ENCODE measurements at regions not wholly inside any gene's neighbourhood (a gene's known extent, or its start where the extent isn't known, plus 50 kb on each side); places are given as distances from the start of the nearest gene placed in this dataset.

DNA sequence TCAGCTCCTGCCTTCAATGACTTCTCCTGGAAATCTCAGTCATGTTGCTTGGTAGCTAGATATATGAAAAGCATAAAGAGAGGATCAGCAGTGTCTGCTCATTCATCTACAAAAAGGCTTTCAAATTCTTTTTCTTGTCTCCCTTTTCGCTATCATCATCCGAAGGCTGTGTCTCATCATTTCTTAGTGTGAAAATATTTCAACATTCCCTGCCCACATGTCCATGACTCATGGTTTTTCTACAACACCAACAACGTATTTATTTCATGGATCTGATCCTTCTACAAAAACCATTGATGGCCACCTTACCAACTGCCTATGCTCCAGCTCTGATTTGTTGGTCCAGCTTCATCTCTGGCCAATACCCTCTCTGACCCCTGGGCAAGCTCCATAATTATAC, 472.5 kb upstream of the GHITM start:
- H3K79me2 ChIP-seq (ENCODE audit: control insufficient read depth in 1 of 2, insufficient read depth in 2 of 2, low read length in 2 of 2), result no peaks in the 10 kb centered on the region
- DNase-seq (ENCODE audit: low read depth in 1 of 2, low spot score in 2 of 2) (no peak), FAIRE-seq (no peak)
- H2BK20ac ChIP-seq (ENCODE audit: low read length), result no peak overlapping the region
- H3K18ac ChIP-seq (ENCODE audit: extremely low read depth, low read length), result no peak overlapping the region
- H3K9me3 ChIP-seq (ENCODE audit: insufficient read depth in 2 of 2, low read depth in 1 of 2, low read length in 1 of 2), result no peaks in the 10 kb centered on the region
- no peak overlapping the region for H3K56ac ChIP-seq (replicated peaks; ENCODE audit: insufficient read length, low read depth, low read length)
- no peak overlapping the region for H2AK5ac ChIP-seq (ENCODE audit: low read depth, low read length)
- WGBS, 2 experiments (ENCODE audit: extremely low coverage in 1 of 2, insufficient coverage in 1 of 2, insufficient read length in 1 of 2, insufficient replicate concordance in 2 of 2, low coverage in 1 of 2, low lambda C conversion rate in 2 of 2, missing lambda C conversion rate in 1 of 2), result 95% methylated on average over 3 of the region's 3 CpGs; no CpG with 5 or more reads in 1 of the 2 experiments
- POLR2A ChIA-PET (ENCODE audit: partially characterized antibody), result no interaction called here
- no peak overlapping the region for H4K5ac ChIP-seq (ENCODE audit: insufficient read length, low read depth, low read length)
- no peaks in the 10 kb centered on the region for H3K79me1 ChIP-seq (ENCODE audit: low read depth, low read length)
- no peak overlapping the region for H2BK120ac ChIP-seq (replicated peaks; ENCODE audit: low read depth, low read length)
- CTCF ChIA-PET (ENCODE audit: partially characterized antibody), result interaction anchor here (0.5 kb wide), 1 partner anchor 182 kb away, joined by 3 read pairs; no protein-coding TSS in a partner anchor
- no peak overlapping the region for H3K4me3 ChIP-seq (ENCODE audit: extremely low read depth in 1 of 4, insufficient read depth in 2 of 4, low read depth in 3 of 4, low read length in 4 of 4)
- no peak overlapping the region for H3K9ac ChIP-seq (replicated peaks in 1 of 4; ENCODE audit: extremely low read depth in 1 of 4, low read depth in 3 of 4, low read length in 3 of 4)
- no peak overlapping the region for H3K14ac ChIP-seq (ENCODE audit: insufficient read length)
- no peak overlapping the region for H2BK12ac ChIP-seq (ENCODE audit: low read depth, low read length)
- no peaks in the 10 kb centered on the region for H3K4me1 ChIP-seq (replicated peaks in 1 of 4; ENCODE audit: control insufficient read depth in 3 of 4, insufficient read depth in 4 of 4, low read length in 3 of 4)
- H3K4me2 ChIP-seq (ENCODE audit: insufficient read depth in 1 of 2, low read depth in 2 of 2, low read length in 2 of 2), result no peak overlapping the region
- no peak overlapping the region for H4K8ac ChIP-seq (ENCODE audit: extremely low read depth, insufficient read depth, low read length)
- no peak overlapping the region for H2BK5ac ChIP-seq (ENCODE audit: low read depth, low read length)
- no peaks in the 10 kb centered on the region for H3K23me2 ChIP-seq (ENCODE audit: low read depth, low read length)
- no peak overlapping the region for H3K4ac ChIP-seq (replicated peaks; ENCODE audit: insufficient read length, low read depth, low read length)
- no peaks in the 10 kb centered on the region for H3K27me3 ChIP-seq (replicated peaks in 1 of 4; ENCODE audit: control insufficient read depth in 3 of 4, extremely low read depth in 1 of 4, insufficient read depth in 3 of 4, low read length in 3 of 4)
- H4K20me1 ChIP-seq (replicated peaks in 1 of 2; ENCODE audit: control insufficient read depth in 1 of 2, insufficient read depth in 2 of 2, low read length in 2 of 2), result no peaks in the 10 kb centered on the region
- H2AFZ ChIP-seq (ENCODE audit: low read length), result no peak overlapping the region
- no peak overlapping the region for H3K23ac ChIP-seq (ENCODE audit: insufficient read length)
- no peak overlapping the region for H4K91ac ChIP-seq (replicated peaks; ENCODE audit: insufficient read length, low read length)
- no peak overlapping the region for H3K27ac ChIP-seq (ENCODE audit: low read depth, low read length)
- no peak overlapping the region for H2BK15ac ChIP-seq (ENCODE audit: low read length)
- no peaks in the 10 kb centered on the region for H3K36me3 ChIP-seq (ENCODE audit: control insufficient read depth in 2 of 4, insufficient read depth in 4 of 4, low read length in 3 of 4)
- no peak for TF ChIP-seq RFX5 (IDR thresholded peaks at IDR 0.05; ENCODE audit: borderline replicate concordance, low read depth, low read length)
- no peak for TF ChIP-seq GTF2F1 (IDR thresholded peaks at IDR 0.05; ENCODE audit: borderline replicate concordance, low read depth, low read length)
- no peak for TF ChIP-seq SIN3A (conservative IDR thresholded peaks at IDR 0.05 in 1 of 2, IDR thresholded peaks at IDR 0.05 in 1 of 2; ENCODE audit: low read depth in 1 of 2, low read length in 2 of 2)
- no peak for TF ChIP-seq SP1 (IDR thresholded peaks at IDR 0.05; ENCODE audit: low read depth, low read length)
- no peak for TF ChIP-seq PHF8 (conservative IDR thresholded peaks at IDR 0.05; ENCODE audit: low read depth, low read length)
- TF ChIP-seq CBX5 (IDR thresholded peaks at IDR 0.05; ENCODE audit: low read depth, low read length), result no peak
- no peak for TF ChIP-seq RBBP5 (IDR thresholded peaks at IDR 0.05; ENCODE audit: borderline replicate concordance, low read depth, low read length)
- TF ChIP-seq CHD1 (IDR thresholded peaks at IDR 0.05; ENCODE audit: low read depth, low read length), result no peak
- no peak for TF ChIP-seq KDM5A (IDR thresholded peaks at IDR 0.05; ENCODE audit: low read length)
- no peak for TF ChIP-seq POU5F1 (IDR thresholded peaks at IDR 0.05; ENCODE audit: low read depth, low read length)
- TF ChIP-seq TEAD4 (IDR thresholded peaks at IDR 0.05; ENCODE audit: low read depth, low read length), result no peak
